ENCODE measurements at regions not wholly inside any gene's neighbourhood (a gene's known extent, or its start where the extent isn't known, plus 50 kb on each side); places are given as distances from the start of the nearest gene placed in this dataset.

GRCh38 chr12:107461222-107461975 is 224.2 kb upstream of the PWP1 start:
- DNase-seq (ENCODE audit: extremely low read depth, low read depth), result no peak

DNA sequence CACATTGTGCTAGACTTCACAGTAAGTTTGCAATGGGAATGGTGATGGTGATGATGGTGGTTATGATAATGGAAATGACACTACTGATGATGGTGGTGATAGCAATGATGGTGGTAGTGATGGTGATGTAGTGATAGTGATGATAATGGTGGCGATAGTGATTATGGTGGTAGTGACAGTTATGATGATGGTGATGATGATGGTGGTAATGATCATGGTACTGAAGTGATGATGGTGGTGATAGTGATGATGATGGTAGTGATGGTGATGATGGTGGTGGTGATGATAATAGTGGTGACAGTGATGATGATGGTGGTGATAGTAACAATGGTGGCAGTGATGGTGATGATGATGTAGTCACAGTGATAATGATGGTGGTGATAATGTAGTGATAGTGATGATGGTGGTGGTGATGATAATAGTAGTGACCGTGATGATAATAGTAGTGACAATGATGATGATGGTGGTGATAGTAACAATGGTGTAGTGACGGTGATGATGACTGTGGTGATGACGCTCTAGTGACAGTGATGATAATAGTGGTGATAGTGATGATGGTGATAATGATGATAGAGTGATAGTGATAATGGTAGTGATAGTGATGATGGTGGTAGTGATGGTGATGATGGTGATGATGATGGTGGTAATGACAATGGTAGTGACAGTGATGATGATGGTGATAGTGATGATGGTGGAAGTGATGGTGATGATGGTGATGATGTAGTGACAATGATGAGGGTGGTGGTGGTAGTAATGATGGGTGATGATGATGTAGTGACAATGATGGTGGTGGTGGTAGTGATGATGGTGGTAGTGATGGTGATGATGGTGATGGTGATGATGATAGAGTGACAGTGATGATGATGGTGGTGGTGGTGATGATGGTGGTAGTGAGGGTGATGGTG is 222.9 kb upstream of the PWP1 start:
- no peak for DNase-seq (ENCODE audit: extremely low read depth, low read depth)

DNA sequence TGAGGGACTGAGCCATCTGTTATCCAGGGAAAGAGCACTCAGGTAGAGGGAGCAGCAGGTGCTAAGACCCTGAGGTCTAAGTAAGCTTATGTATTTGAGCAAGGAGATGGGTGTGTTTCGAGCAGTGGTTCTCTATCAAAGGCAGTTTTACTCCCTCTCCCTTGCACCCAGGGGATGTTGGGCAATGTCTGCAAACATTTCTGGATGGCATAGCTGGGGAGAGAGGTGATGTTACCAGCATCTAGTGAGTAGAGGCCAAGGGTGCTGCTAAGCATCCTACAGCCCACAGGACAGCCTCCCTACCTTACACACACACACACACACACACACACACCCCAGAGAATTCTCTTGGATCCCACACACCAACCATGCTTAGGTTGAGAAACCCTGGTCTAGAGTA is 221.0 kb upstream of the PWP1 start:
- no peak for DNase-seq (ENCODE audit: extremely low read depth, low read depth)

DNA sequence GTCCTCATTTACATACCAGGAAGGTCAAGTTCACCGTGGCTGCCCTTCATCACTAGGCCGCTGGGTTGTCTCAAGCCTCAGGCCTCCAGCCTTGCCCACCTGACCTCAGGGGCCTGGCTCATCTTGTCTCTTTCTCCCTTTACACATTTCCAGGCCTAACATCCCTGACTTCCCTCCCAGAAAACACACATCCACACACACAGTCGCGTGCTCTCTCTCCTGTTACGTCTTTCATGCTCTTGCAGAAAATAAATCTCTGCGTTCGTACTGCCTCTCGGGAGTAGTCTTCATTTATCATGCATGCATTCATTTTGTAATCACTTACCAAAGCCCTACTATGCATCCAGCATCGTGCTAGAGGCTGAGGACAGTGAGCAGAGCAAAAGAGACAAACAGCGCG is 220.0 kb upstream of the PWP1 start:
- DNase-seq (ENCODE audit: extremely low read depth, low read depth), result no peak

- no peak for DNase-seq (ENCODE audit: extremely low read depth, low read depth)
Measured at GRCh38 chr12:107467716-107468115, 217.9 kb upstream of the PWP1 start.

GRCh38 chr12:107468182-107468581 is 217.4 kb upstream of the PWP1 start:
- DNase-seq (ENCODE audit: extremely low read depth, low read depth), result no peak

GRCh38 chr12:107469011-107469410 is 216.6 kb upstream of the PWP1 start:
- no peak for DNase-seq (ENCODE audit: extremely low read depth, low read depth)

- DNase-seq (ENCODE audit: extremely low read depth, low read depth), result no peak
Measured at GRCh38 chr12:107470645-107471044, 215.0 kb upstream of the PWP1 start.

- DNase-seq (ENCODE audit: extremely low read depth, low read depth), result no peak
Measured at GRCh38 chr12:107472308-107472707, 213.3 kb upstream of the PWP1 start.

GRCh38 chr12:107474099-107474498 is 211.5 kb upstream of the PWP1 start:
- no peak for DNase-seq (ENCODE audit: extremely low read depth, low read depth)

GRCh38 chr12:107474639-107475539 is 210.7 kb upstream of the PWP1 start:
- DNase-seq (ENCODE audit: extremely low read depth, low read depth), result no peak

- no peak for DNase-seq (ENCODE audit: extremely low read depth, low read depth)
Measured at GRCh38 chr12:107475900-107476299, 209.7 kb upstream of the PWP1 start.

DNA sequence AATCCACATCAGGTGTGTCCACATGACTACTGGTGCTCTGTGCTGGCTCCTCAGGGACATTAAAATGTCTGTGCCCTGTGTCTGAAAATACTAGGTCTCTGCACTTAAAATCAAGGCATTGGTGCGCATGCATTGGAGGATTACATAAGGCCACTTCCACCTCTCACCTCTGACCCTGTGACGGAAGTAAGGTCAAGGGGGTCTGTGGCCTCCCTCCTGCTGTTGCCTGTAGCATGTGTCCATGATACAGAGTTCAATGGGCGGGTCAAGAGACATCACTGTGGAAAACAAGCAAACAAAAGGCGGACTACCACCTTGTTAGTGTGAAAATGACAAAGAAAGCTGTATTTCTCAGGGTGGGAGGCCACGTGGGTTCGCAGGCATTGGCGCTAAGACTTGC is 208.6 kb upstream of the PWP1 start:
- no peak for DNase-seq (ENCODE audit: extremely low read depth, low read depth)

GRCh38 chr12:107477947-107478610 is 207.5 kb upstream of the PWP1 start:
- DNase-seq (ENCODE audit: extremely low read depth, low read depth), result no peak

DNA sequence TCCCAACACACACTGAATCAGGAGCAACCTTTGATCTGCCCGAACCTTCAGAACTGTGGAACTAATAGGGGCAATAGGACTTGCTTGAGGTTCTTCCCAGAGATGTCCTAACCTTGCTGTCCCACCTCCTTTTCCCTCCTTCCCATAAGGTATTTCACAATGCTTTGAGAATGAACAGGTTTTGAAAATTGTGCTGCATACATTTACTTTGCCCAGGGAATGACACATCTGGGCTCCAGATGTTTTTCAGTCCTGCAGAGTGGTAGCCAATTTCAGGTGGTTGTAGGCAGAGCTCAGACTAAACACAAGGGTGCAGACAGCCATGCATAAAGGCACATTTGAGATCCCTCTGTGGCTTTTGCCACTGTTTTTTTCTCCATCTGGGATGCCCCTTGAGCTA is 206.7 kb upstream of the PWP1 start:
- no peak for DNase-seq (ENCODE audit: extremely low read depth, low read depth)

DNA sequence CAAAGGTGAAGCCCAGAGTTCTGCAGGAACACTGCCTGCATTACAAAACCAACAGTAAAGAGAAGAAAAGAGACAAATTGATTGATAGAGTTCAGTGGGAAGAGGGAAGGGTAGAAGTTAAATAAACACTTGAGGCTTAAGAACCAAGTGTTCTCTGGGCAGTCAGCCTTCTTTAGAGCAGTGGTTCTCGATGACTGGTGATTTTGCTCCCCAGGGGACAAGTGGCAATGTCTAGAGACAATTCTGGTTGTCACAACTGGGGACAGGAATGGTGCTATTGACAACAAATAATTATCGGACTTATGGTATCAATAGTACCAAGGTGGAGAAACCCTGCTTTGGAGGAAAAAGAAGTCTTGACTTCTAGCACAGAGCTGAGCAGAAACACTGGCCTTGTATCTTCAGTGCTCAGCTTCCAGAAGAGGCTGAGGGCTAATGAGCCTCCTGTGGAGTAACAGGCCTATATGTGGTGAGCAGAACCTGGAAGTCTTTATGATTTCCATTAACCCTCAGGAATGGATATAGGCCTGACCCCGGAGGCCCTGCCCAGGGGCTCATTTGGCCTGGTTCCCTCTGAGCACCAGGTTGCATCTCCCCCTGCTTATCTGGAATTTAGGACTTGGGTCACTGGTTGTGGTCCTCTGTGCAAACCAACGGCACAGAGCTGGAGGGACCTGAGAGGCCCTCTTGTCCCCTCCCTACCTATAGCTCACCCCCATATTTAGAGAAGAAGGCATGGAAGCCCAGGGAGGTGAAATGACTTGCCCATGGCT is 204.6 kb upstream of the PWP1 start:
- DNase-seq (ENCODE audit: extremely low read depth, low read depth), result no peak

- DNase-seq (ENCODE audit: extremely low read depth, low read depth), result no peak
Measured at GRCh38 chr12:107484230-107484629, 201.4 kb upstream of the PWP1 start.

DNA sequence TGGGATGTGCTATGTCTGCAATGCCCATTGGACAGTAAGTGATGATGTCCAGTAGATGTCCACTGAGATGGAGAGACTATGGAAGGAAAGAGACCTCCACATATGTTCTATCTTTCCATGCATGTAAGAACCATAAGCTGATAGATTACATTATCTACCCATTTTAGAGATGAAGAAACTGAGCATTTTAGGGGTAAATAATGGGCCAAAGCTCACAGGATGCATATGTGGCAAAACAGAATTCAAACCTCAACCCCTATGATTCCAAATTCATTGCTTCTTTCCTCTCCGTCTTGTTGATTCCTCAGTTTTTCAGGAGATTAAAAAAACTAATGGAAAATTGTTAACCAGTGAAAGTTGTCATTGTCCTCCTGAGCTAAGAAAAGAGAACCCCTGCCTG is 200.7 kb upstream of the PWP1 start:
- no peak for DNase-seq (ENCODE audit: extremely low read depth, low read depth)

GRCh38 chr12:107485731-107486130 is 199.9 kb upstream of the PWP1 start:
- no peak for DNase-seq (ENCODE audit: extremely low read depth, low read depth)
